HG03280 (cell line): ENCODE measurements at regions not wholly inside any gene's neighbourhood (a gene's known extent, or its start where the extent isn't known, plus 50 kb on each side); places are given as distances from the start of the nearest gene placed in this dataset.

Experiments used
- ATAC-seq: cut with Tn5 transposase; IDR thresholded peaks from one replicate; pipeline ENCODE4 v1.9.1; 2021; ENCODE audit warnings: mild to moderate bottlenecking, moderate library complexity; ENCODE audit not compliant: unreplicated experiment

DNA sequence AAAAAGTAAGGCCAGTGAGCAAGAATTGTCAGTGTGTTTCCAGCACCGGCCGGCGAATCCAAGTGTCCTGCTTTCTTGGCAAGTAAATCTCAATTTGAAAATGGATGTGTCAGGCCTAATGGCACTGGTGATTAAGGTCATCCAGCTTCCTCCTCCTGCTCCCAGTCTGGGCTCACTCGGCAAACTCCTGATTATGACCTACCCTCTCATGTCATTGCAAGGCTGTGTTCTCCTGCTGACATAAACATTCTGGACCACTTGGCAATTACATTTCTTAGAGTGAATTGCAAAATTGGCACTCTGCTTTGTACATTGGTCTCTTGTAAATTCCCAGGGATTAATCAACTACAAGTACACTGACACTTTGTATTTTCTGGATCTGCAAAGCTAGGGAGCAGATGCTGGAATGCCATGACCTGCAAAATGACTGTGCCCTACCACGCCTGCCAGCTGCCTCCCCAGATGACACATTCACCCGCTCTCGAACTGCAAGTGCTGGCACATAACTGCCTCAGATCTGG, 473.8 kb downstream of the KIF20B start:
- ATAC-seq = no peak

DNA sequence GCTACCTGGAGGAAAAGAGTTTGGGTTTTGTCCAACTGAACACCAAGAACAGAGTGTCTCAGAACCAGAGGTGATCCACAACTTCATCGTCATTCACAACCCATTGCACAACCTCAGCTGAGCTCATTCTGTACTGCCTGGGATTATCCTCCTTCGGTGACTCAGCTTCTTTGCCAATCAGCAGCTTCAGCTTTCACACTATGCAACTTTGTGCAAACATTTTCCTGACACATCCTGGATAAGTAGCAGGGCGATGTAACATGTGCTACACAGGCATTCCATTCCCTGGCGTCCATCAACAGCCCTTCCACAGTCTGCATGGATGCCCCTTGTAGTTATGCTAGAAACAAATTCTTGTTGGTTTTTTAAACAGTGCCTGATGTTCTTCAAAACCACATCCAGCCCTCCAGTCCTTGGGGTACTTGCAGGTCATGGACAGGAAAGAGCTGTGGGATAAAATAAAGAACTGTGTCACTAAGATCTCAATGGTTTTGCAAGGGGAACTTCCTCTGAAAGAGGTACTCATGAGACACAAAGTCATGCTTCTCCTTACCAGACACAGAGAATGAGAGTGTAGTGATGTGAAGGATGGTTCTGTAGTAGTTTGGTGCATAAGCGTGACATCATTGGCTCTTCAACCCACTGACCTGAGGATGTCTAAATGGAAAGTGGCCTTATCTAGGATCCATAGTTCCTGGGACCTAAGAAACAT, 478.5 kb downstream of the KIF20B start:
- ATAC-seq = no peak

DNA sequence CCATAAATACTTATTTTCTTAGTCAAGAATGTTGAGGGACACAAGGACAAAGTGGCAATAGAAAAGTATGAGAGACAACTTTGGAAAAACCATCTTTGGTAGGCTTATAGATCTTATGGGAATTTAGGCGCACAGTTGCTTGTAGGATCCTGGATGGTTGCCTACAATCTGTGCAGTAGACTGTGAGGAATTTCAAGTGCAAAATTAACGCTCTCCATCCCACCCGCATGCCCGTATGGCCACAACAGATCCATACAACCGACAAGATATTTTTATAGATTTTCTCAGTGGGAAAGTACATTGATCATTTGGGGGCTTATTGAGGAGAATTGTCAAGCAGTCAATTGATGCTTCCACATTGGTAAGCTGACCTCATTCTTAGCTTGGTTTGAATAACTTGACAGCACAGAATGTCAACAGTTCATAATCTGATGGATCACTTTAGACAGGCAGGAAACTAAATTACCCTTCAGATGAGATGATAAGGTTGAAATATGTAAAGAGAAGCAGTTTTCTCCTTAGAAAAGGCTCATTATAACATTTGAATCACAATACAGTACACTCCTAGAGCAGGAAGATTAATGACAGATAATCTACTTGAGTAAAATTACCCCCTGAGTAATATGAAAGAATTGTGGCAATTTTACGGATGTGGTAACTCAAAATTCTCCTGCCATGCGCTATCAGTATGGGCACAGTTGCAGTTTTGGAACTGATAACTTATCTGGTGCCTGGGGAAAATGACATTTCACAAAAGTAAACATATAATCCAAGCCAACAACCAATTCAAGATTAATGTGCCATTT, 479.7 kb downstream of the KIF20B start:
- ATAC-seq = no peak

DNA sequence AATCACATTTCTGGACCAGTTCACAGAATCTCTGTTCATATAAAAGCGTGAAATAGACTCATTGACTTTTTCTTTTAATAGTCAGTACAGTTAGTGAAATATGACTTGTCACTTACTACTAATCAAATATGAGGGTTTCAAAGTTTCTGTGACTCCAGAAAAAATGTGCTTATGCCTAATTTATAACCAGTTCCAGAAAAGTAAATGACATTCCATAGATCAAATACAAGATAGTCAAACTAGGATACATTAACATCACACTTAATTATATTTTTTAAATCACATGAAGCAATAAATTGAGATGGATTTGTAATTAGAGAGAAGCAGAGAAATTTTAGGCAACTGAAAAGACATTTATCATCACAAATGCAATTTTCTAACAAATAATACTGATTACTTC, 491.4 kb downstream of the KIF20B start:
- ATAC-seq = no peak

DNA sequence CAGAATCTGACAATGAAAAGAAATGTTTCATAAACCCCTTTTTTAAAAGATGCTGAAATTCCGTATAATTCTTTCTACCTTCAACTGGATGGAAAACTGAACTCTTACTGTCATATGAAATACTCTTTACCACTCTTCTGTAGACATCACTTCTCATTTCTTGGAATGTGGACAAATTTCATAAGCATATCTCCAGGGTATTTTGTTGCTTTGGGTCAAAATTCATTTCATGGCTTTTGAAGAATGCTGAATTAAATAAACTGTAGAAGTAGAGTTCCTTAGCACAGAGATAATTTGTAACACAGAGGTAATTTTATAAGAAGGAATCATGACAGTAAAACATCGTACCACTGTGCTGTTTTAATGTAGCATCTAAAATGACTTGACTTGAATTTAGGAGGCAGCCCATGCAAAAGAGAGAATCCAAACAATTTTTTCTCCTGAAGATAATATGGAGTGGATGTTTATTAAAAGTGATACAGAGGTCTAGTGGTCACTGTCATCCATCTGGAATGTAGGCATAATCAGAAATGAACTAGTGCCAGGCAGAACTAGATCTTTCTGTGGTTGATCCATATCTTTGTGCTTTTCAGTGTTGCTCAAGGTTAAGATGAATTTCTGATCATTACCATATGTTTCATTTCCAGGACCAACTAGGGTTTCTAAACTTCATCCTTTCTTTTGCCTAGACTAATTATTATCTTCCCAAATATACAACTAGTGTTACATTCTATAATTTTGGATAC, 492.0 kb downstream of the KIF20B start:
- ATAC-seq = no peak

DNA sequence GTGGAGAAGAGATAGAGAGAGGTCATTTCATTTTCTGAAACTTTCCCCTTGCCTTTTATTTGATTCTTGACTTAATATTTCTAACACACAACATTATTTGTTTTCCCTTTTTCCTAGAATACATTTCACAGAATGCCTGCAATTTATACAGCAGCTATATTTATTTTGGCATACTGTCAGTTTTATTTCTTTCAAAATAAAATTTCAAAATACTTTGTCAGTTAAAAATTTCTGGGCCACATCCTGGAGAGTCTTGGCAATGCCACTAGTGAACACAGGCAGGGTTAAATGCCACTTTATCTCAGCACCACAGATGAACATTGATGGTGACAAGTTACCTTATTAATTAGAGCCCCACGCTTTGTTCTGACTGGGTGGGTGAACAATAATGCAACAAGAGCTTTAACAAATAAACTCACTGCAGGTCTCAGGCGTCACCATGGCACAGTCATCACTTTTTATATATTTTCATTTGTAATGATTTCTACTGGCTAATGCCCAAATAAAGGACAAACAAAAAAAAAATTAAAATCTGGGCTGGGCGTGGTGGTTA, 494.0 kb downstream of the KIF20B start:
- no peak for ATAC-seq

DNA sequence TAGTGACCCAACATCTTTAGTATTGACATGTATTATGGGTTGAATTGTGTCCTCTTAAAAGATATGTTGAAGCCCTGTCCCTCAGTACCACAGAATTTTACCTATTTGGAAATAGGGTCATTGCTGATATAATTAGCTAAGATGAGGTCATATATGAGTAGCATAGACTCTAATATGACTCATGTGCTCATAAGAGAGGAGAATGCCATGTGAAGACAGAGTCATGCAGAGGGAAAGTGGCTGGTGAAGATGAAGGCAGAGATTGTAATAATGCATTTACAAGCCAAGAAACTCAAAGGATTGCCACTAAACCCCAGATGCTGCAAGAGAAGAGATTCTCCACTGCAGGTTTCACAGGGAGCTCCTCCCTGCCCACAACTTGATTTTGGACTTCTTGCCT, 496.4 kb downstream of the KIF20B start:
- ATAC-seq = no peak

DNA sequence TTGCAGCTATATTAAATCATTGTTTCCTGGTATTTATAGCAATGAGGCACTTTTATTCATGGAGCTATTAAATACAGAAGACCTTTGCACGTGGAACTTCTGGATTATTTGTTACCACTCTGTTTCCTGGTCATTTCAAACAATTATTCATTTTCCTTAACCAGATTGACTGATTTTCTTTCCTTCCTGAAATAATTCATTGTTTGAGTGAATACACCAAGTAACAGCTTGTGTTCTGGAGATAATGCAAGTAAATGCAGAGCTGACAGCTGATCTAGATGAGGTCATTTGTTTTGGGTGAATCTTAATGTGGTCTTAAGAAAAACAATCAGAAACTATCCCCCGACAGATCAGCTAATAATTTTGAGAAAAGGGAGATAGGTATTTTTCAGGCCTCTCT, 497.7 kb downstream of the KIF20B start:
- ATAC-seq = no peak

DNA sequence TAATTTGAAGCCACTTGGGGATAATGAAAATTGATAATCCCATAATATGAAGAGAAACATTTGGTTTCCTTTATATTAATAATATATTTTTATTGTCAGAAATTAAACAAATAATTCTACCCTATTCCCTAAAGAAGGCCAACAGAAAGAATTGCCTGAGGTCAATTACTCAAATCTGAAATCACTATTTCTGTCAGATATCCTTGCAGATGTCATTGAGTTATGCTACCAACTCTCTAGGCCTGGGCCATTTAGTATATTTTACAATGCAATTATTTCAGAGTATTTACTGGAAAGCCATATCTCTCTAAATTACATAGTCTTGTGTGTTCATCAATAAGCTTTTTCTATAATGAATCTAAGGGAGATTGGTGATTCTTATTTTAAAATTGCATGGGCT, 498.1 kb downstream of the KIF20B start:
- no peak for ATAC-seq

DNA sequence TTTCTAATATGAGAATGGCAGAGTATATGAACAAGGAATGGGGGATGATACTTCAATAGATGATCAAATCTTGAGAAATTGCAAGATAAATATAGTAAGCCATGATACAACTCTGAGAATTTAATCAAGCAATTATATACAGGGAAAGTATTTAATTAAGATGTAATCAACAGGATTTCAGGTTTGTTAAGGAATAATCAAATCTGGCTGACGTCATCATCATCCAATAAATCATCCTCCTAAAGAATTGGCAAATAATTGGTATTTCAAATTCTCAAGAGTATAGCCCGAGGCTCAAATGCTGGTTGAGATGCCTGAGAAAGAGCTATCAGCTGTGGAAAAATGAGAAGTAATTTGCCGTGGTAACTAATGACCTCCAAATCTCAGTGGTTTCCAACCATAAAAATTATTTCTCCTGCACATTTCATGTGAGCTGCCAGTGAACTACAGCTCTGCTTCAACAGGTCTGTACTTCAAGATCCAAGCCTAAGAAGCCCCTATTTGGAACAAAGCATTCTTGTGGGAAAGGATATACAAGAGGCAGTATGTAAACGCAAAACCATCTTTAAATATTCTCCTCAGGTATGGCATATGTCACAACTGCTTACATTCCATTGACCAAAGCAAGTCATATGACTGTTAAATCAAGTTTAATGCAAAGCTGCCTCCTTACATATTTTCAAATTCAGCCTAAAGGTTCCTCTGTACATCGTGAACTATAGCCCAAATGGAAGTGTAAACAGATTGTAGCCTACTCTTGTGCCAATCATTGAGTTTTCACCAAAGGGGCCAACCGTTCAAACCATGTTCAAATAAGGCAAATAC, 503.0 kb downstream of the KIF20B start:
- no peak for ATAC-seq

DNA sequence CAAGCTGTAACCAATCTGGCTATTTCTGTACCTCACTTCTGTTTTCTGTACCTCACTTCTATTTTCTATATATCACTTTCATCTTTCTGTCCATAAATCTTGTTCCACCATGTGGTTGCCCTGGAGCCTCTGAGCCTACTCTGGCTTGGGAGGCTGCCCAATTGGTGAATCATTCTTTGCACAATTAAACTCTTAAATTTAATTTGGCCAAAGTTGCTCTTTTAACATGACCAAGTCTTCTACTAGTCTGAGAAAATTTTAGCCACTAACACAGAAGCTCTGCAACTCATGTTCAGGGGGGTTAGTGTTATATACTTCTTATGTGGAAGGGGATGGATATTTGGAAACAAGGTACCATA, 503.5 kb downstream of the KIF20B start:
- no peak for ATAC-seq

DNA sequence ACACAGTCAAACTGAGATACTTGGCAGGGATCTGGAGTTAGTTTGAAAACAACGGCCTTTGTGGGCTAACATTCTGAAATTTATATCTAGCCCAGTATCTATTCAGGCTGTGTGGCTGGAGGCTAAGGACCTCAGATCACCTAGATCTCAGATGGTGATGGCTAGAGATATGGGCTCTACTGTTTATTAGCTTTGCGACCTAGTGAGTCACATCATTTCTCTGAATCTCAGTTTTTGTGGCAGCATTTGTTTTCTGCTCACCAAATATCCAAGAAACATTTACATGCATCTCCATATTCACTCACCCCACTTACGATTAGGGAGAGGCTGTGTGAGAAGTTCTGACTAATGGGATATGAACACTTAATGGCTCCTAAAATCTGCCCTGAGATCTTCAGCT, 503.9 kb downstream of the KIF20B start:
- no peak for ATAC-seq

DNA sequence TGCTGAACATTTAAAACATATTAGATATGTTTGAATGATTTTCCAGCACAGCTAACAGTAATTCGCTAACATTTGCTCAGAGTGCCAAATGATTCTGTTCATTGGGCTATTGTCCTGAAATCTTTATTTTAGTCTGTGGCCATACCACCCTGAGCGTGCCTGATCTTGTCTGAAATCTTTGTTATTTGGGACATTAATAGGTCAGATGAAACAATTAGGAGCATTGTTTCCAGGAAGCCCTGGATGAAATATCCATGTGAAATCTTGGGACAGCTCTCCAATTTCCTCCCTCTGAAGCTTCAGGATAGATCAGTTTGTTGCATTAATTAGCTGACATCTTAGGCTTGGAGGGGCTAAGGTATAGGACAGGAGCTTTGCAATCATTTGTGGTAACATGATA, 512.0 kb downstream of the KIF20B start:
- ATAC-seq = no peak

DNA sequence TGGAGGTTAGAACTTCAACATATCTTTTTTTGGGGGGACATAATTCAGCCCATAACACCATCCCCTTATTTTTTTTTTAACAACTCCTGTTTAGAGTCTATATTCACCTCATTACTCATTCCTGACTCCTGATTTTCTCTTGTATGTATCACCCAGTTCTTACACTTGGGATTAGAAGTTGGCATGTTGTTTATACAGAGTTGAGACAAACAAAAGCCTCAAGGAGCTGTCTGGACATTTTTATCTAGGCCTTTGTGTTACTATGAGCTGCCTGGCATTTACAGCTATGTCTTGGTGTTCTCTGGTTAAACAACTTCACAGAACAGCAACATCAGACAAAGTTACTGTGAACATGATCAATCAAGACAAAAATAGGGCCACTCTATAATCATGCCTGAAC, 517.5 kb downstream of the KIF20B start:
- ATAC-seq = no peak

DNA sequence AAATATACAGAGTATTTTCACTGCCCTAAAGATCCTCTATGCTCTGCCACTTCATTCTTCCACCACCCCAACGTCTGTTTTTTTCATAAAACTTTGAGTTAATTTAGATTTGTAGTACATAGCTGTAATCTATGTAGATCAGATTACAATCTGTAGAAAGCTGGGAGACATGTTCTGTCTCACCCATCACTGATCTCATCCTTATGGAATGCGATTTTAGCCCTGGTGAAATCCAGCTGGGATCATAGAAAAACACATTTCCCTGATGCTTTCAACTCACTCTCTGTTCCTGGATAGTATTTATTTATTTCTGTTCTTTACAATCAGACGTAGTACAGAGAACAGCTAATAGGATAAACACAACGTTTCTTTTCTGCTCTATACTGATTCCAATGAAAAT, 521.0 kb downstream of the KIF20B start:
- no peak for ATAC-seq

DNA sequence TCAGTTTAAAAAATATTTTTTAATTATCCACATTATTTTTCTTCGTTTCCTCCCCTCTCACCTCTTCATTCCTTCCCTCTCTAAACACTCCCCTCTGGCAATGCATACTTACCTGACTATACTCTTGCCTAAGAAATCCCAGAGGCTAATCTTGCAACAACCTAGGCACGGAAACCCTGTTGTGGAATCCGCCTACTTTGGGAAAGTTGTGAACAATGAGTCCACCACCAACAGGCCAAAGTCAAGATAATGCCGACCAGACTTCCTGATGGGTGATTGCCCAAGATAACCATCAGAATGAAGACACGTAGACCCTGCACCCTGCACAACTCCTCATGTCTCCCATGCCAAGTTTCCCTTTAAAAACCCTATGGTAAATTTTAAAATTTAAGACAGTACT, 521.5 kb downstream of the KIF20B start:
- no peak for ATAC-seq

DNA sequence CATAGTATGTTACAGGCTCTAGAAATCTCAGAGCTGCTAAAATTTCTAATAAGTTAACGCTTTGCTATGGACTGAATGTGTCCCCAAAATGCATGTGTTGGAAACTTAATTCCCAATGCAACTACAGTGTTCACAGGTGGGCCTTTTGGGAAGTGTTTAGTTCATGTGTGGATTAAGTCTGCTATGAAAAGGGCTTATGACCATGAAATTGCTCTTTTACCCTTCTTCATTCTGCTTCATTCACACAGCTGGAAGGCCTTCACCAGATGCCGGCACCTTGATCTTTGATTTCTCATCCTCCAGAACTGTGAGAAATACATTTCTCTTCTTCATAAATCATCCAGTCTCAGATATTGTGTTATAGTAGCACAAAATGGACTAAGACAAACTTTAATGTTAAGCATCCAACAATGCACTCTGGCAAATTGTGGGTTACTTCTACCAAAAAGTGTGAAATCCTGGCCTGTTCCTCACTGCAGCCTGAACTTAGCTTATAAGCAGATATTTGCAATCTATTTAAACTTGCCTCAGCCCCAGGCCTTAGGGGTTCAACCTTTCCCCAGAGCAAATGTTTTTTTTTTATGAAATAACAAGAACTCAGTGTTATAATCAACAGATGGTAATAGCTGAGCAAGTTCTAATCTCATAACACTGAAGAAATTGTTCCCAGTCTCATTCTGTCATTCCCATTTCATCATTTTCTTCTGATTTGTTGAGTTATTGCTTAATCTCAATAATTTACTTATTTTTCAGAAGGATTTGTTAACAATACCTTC, 523.6 kb downstream of the KIF20B start:
- no peak for ATAC-seq

DNA sequence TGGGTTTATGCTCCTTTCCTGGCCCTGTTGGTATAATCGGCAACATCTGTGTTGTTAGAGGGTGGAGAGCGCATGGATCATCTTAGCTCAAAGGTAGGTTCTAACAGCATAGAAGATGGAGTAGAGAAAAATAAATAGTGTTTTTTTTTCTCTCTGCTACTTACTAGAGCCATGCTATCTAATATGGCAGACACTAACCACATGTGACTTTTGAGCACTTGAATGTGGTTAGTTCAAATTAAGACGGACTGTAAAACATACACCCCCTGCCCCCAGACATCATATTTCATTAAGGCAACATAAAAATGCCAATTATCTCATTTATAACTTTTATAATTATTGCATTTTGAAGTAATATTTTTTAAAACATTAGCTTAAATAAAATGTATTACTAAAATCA, 525.1 kb downstream of the KIF20B start:
- ATAC-seq = no peak

DNA sequence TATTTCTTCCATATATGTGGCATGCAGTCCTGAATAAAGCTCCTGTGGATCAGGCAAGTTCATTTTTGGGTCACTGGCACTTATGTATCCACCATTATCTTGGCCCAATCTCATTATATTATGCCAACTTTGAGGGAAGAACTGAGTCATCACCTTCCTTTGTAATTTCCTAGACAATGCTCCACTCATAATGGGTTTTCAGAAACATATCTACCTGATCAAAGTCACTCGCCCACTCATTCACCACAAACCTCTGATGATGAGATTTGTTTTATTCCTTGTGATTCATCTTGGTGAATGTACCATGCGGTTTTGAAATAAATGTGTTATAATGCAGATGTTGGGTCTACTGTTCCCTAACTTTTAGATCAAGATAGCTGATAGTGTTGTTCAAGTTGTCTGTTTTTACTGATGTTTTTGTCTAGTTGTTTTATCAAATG, 525.8 kb downstream of the KIF20B start:
- ATAC-seq = no peak

DNA sequence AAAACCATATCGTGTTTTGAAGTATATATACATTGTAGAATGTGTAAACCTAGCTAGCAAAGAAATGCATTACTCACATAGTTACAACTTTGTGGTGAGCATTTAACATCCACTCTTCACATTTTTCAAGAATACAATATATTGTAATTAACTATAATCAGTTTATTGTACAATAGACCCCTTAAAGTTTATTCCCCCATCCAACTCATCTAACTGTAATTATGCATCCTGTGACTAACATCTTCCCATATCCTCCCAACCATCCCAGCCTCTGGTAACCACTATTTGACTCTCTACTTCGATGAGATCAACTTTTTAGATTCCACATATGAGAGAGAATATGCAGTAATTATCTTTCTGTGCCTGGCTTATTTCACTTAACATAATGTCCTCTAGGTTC, 526.4 kb downstream of the KIF20B start:
- ATAC-seq = no peak
